HG03558 (cell line): ENCODE measurements at regions not wholly inside any gene's neighbourhood (a gene's known extent, or its start where the extent isn't known, plus 50 kb on each side); places are given as distances from the start of the nearest gene placed in this dataset.

ENCODE experiments used
- ATAC-seq: cut with Tn5 transposase; IDR thresholded peaks from one replicate; pipeline ENCODE4 v1.9.1; 2021; ENCODE audit warnings: moderate number of reproducible peaks; ENCODE audit not compliant: unreplicated experiment; ENCODE audit errors: extremely low read depth

DNA sequence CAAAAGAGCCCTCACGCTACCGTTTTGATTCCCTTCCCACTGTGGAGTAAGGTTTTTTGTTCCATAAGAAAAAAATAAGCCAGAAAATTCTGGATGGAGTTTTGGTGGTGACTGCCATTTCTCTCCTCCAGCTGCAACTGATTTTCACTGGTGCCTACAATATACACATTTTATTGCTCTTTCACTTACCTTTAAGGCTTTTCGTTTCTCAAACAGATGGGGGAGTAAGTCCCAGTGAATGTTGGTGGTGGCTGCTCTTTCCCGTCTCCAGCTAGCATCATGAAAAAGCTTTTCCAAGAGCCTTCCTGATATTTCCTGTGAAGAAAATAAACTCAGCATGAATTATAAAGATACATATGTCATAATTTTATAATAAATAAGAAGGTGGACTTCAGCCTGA lies 932.5 kb upstream of the PIK3C3 start:
- ATAC-seq: no peak

DNA sequence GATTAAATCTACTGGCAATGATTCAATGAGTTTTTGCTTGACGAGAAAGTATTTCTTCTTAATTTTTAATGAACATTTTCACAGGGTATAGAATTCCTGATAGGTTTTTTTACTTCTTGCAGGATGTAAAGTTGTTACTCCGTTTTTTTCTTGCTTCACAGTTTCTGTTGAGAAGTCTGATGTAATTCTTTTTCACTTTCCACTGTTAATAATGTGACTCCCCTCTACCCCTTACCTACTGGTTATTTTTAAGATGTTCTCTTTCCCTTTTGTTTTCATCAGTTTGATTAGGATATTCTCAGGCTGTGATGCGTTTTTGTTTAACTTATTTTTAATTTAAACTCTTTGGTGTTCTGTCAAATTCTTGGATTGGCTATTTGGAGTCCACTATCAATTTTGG lies 933.9 kb upstream of the PIK3C3 start:
- ATAC-seq: no peak

DNA sequence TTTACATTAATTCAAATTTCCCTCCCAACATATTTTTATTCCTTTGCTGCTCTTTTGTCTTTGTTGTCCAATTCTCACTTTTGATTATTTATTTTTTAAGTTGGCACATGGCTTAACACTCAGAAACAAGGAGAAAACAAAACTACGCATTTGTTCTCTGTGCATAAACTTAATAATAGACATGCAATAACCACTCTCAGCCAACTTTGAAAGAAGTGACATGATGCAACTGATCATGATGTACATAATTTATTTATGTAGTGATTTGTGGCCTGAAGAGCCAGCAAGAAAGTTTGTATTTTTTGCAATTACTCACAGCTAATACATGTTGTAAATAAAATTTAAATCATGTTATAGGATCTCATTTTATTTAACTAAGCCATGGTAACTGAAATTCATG lies 942.8 kb upstream of the PIK3C3 start:
- no peak for ATAC-seq

DNA sequence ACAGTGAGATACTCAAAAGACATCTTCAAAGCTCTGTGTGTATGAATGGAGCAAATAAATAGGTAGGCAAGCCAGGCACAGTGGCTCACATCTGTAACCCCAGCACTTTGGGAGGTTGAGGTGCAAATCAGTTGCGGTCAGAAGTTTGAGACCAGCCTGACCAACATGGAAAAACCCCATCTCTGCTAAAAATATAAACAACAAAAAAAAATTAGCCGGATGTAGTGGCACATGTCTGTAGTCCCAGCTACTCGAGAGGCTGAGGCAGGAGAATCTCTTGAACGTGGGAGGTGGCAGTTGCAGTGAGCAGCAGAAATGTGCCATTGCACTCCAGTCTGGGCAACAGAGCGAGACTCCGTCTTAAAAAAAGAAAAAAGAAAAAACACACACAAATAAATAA lies 945.1 kb upstream of the PIK3C3 start:
- no peak for ATAC-seq

DNA sequence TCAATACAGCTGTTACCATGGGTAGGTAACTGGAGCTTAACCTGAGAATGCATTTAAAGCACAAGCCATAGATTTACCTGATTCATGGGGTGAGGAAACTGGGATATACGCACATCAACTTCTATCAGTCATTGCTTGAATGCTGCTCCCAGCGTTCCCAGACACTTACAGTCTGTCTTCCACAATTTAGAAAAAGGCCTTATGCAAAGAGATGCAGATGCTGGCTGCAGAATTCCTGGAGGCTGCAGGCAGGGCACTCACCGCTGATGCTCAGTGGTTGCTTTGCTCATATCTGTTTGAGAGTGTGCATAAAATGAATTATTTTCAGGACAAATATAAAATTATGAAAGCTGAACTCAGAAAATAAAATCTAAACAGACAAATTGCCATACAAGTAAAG lies 950.7 kb upstream of the PIK3C3 start:
- no peak for ATAC-seq

DNA sequence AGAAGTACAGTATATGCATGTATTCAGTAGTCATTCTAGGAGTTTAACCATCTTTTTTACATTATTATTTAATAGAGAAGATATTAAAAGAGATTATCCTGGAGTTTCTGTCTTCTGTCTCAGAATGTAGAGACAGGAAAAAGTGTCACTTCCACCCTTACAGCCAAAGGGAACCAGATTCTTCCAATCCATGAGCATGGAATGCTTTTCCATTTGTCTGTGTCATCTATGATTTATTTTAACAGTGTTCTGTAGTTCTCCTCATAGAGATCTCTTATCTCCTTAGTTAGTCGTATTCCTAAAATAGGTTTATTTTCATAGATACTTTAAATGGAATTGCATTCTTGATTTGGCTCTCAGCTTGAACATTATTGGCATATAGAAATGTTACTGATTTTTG lies 959.5 kb upstream of the PIK3C3 start:
- no peak for ATAC-seq

DNA sequence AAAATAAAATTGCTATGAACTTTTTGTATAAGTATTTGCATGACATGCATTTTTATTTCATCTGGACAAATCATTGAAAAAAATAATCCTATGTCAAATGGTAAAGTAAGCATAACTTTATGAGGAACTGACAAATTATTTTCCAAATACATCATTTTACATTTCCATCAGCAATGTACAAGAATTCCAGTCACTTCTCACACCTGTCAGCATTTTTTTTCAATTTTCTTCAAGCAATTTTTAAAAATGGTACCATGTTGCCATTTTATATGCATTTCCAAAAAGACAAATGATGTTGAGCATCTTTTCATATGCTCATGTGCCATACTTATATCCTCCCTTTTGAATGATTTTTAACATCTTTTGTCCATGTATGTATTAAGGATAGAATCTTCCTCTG lies 961.7 kb upstream of the PIK3C3 start:
- no peak for ATAC-seq

DNA sequence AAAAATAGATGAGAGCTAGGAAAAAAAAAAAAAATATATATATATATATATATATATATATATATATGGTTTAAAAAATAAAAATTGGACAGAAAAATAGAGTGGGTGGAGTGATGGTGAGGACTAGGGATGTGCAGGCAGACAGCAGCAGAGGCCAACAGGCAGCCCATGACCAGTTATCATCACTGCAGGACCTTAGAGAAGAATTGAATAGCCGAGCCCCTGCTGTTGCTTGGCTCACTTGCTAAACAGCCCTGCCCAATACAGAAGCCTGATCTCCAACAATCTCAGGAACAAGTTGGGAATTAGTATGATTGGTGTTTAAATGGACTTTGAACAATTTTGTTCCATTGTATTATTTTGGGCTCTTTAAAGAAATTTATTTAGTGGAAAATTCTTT lies 967.5 kb upstream of the PIK3C3 start:
- ATAC-seq: no peak

DNA sequence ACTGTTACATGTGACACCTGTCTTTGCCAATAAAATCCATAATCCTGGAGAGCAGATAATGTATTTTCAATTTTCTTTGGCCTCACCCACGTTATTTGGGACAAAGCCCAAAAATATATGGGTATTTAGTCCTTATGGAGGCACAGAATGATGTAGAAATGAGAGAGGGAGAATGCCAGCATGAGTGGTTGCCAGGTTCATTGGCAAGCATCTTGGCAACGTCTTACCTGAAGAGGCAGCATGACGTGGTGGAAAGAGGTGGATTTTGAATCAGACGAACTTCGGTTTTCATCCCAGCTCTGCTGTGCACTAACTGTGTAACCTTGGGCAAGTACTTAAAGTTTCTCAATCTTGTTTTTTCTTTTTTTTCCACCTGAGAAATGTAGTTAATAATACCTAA lies 969.6 kb upstream of the PIK3C3 start:
- ATAC-seq: no peak

DNA sequence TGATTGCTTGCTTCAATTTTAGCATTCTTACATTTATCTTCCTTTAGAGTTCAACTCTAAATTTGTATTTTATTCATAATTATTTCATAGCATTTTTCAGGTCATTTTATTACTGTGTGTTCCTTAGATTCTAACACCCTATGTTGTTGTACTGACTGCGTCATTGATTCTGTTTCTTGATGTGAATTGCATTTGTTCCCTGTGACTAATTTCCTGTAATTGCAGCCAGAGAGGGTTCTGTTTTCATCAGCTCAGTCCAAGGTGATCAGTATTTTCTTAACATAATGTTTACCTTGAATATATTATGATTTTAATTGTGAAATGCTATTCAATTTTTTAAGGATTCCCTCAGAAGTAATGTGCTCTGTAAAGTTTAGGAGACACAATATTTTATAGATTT lies 970.2 kb upstream of the PIK3C3 start:
- no peak for ATAC-seq

DNA sequence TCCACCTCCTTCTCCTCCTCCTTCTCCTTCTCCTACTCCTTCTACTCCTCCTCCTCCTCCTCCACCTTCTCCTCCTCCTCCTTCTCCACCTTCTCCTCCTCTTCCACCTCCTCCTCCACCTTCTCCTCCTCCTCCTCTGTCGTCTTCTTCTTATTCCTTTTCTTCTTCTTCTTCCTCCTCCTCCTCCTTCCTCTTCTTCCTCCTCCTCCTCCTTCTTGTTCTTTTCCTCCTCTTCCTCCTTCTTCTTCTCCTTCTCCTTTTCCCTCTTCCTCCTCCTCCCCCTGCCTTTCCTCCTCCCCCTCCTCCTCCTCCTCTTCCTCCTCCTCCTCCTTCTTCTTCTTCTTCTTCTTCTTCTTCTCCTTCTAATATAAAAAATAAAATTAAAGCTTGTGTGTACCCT lies 971.2 kb upstream of the PIK3C3 start:
- no peak for ATAC-seq

DNA sequence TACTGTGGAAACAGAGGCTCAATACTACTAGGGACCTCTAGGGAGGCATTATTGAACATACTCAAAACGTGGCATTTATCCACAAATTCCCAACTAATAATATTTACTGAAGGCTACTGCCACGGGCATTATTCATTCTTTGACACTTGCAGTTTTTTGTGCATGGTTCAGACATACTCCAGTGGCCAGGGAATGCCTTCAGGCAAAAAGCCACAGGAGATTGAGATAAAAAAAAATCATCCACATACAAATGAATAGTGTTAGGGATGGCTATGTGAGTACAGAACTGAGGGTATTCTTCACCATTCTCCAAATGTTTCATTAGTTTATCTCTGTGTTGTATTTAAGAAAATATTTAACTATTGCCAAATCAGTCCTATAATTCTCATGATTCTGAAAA lies 974.9 kb upstream of the PIK3C3 start:
- no peak for ATAC-seq

DNA sequence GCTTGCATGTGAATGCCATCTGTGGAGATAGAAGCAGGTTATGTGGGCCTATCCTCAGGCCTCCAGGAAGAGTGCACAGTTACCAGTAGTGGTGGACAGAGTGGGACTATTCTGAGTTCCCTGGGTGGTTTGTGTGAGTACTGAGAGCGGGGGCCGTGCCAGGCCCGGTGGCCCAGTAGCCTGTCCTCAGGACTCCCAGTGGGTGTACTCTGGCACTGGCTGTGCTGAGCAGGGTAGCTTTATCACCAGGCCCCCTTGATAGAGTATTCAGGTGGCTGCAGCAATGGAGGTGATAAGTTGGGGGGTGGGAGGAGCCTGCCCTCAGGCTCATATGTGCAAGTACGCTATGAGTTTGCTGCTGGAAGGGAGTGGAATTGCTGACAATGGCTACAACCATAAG lies 979.0 kb upstream of the PIK3C3 start:
- no peak for ATAC-seq

DNA sequence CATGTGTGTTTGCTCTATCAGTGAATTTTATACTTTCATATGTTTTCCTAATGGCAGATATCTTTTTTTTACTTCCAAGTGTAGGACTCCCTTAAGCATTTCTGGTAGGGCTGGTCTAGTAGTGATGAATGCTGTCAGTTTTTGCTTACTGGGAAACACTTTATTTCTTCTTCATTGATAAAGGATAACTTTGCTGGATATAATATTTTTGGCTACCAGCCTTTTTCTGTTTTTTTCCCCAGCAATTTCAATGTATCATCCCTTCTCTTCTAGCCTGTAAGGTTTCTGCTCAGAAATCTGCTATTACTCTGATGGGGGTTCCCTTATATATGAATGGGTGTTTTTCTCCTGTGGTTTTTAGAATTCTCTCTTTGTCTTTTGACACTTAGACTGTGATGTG lies 980.6 kb upstream of the PIK3C3 start:
- ATAC-seq: no peak

DNA sequence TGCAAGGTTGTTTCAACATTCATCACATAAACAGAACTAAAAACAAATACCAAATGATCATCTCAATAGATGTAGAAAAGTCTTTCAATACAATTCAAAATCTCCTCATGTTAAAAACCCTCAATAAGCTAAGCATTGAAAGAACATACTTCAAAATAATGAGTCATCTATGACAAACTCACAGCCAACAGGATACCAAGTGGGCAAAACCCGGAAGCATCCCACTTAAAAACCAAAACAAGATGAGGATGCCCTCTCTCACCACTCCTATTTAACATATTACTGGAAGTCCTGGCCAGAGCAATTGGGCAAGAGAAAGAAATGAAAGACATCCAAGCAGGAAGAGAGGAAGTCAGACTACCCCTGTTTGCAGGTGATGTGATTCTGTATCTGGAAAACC lies 992.2 kb upstream of the PIK3C3 start:
- ATAC-seq: no peak

DNA sequence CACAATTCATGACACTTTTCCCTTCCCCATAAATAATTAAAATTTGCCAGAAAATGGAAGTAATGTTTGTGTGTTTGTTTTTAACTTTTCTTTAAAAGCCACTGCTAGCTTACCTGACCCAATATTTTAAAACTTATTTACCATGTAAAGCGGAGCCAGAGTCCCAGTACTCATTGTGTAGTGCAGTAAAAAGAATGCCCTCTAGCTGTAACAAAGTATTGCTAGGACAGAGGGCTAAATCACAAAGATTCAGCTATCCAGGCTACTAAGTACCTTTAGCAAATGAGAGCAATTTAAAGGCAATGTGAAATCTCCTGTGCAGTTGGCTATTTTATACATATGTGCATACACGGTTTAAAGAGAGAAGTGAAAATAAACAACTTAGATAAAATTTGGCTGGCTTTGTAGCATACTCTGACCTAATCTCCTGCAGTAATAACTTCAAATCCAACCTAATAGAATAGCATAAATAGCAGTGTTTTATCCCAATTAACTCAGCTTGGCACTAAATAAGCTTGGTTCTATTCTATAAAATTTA lies 997.4 kb upstream of the PIK3C3 start:
- no peak for ATAC-seq

DNA sequence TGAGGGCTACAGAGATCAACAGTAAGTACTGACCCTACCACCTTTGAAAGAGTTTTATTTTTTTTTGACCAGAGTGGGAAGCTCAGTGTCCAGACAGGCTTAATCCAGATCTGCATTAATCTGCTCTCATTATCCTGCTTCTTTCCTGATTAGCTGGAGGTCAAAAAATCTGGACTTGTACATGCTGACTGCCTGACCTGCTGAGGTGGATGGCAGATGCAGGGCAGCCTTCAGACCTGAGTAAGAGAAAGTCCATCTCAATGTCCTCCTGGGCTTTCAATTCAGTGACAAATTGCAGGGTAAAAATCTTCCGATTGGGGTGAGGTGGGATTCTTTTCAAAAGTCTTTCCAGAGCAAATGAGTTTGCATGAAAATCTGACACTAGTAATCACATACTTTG lies 998.8 kb upstream of the PIK3C3 start:
- no peak for ATAC-seq

DNA sequence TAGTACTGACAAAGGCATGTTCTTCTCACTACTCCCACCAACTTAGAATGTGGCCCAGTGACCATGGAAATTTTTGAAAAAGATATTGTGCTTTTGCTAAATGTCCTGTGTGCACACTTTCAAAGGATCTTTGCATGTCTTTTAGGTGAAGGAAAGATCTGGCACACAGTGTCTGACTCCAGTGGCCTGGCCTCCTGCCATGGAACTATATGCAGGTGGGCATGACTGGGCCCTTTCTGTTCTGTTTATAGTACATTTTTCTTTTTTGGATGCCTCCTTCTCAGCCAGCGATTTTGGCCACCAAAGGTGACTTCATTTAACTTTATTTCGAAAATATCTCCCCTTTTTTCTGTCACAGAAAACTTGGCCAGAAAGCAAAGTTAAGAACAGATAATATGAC lies 999.7 kb upstream of the PIK3C3 start:
- ATAC-seq: no peak

DNA sequence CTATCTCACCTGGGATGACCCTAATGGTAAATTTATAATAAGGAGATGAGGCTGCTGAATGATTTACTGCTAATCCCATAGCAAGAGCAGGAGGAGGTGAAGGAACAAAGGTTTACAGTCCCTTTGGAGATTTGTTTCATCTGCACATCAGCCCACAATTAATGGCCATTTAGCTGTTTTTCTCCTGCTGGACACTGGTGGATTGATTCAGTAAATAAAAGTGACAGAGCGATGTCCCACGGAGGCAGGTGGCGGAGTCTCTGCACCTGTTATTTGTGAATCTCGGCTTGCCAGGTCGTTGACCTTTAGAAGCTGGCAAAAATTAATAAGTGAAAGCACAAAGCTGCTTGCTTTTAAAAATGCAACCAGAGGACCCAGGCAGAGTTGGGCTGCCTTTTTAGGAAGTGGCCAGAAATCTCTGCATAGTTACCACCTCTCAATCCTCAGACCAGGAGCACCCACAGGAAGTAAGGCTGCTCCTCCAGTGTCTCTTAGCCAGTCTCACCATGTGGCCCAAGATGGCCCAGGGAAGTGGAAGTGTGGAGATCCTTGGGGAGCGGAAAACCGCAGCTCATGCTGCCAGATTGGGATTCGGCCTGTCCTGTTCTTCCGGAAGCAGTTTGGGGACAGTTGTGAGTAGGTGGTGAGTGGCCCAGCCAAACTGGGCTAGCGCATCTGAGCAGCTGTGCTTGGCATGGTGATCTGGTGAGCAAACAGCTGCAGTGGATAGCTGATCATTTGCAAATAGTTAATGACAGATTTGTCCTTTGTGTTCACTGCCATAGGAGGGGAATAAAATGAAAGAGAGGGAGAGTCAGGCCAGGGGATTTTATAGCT lies 1005.7 kb upstream of the PIK3C3 start:
- ATAC-seq: no peak

DNA sequence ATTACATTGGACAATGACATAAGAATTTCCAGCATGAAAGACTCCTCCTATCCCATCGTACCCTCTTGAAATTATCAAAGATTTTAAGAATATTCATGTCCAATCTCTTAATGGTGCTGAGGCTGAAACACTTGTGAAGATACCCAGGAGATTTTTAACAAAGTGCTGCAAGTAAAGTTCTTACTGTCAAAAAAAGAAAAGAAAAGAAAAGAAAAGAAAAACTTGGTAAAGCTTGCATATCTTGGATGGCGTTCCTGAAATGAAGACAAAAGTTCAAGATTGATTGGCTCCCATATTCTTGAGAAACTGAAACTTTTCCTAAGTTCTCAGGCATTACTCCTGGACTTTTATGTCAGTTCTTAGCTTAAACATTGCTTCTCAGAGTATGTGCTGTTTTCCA lies 1010.5 kb upstream of the PIK3C3 start:
- no peak for ATAC-seq

DNA sequence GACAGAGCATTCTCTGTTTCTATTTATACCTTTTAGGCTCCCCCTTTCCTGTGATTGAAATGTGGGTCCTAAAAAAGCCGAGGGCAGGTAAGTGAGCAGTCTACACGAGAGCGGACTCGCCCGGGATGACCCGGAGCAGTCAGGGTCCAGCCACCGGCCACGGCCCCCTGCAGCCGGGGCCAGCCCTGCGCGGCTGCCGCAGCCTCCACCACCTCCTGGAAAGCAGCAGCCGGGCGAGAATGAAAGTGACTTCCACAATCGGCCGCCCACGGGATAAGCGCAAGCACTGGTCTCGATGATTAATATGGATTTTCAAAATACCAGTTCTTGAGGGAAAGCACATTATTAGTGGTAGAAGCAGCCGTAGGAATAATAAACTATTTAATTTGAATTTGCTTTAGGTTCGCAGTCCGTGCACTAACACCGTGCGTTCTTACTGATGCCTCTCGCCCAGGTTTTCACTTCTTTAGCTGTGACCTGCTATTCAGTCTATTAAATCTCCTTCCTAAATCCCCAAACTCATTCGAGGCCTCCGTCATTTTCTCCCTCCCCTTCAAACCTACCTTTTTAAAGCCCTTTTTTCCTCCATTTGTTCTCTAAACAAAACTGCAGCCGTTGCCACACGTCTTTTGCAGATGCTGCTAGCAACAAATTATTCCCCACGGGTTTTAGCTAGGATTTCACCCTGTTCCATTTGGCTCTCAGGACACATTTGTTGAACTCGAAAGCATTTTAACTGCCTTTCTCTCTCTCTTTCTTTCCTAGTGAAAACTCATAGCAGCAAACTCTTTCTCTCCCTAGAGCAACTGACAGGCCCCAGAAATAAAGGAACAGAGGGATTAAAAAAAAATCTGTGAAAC lies 1015.1 kb upstream of the PIK3C3 start:
- no peak for ATAC-seq
